HTR-8/SVneo (cell line): ENCODE measurements at regions not wholly inside any gene's neighbourhood (a gene's known extent, or its start where the extent isn't known, plus 50 kb on each side); places are given as distances from the start of the nearest gene placed in this dataset.

Source experiments
- DNase-seq: peaks from one replicate; pipeline ENCODE4 v3.0.0; 2011; ENCODE audit warnings: low spot score, mixed read lengths; ENCODE audit not compliant: insufficient read length
- FAIRE-seq: peaks from 2 replicates; lab custom pipeline; 2011; peaks lifted over from hg19 to GRCh38; lab: Jason Lieb, UNC

DNA sequence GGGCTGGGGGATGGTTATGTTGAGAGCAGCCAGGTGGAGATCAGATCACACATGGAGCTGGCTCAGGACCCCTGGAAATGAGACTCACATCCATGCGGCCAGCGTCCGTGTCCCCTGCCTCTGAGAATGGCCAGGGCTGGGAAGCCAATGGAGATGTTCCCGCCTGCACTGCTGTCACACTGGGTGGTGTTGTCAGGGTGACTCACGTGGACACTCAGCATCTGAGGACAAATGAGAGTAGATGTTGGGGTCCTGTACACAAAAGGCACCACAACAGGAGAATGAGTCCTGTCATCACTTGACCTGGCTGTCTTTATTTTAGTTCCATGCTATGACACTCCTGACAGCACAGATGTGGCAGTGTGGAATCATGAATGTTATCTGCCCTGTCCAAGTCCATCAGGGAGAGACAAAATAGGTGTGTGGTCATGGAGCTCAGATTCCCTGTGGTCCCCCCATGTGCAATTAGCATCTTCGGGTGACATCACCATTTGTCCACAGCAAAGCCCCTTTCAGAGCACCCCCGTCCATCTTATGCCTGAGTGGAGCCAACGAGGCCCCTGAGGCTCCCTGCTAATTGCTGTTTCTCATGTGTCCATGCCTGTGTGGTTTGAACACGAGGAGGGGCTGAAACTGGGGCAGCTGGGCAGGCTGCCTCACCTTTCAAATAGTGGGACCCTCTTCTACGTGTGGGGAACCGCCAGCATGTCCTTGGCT lies 393.5 kb downstream of the AACS start:
- DNase-seq (no peak), FAIRE-seq (no peak)

DNA sequence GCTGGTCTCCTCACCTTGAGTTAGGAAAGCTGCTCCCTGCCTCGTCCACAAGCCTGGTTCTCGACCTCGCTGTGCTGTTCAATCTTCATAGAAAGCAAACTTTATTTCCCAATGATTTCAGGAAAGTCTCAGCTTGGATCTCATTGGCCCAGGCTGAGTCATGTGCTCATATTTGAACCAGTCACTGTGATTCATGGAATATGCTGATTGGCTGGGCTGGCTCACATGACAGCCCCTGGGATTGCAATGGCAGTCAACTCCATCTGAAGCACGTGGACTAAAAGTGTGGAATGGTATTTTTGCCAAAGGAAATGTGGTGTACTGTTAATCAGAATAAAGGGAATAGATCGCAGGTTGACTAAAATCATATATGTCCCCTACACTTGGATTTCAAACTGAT lies 396.6 kb downstream of the AACS start:
- DNase-seq (no peak), FAIRE-seq (no peak)

GRCh38 chr12:125463386-125463785 lies 398.2 kb downstream of the AACS start:
- FAIRE-seq (no peak), DNase-seq (no peak)

GRCh38 chr12:125467363-125467762 lies 402.1 kb downstream of the AACS start:
- DNase-seq = no peak

DNA sequence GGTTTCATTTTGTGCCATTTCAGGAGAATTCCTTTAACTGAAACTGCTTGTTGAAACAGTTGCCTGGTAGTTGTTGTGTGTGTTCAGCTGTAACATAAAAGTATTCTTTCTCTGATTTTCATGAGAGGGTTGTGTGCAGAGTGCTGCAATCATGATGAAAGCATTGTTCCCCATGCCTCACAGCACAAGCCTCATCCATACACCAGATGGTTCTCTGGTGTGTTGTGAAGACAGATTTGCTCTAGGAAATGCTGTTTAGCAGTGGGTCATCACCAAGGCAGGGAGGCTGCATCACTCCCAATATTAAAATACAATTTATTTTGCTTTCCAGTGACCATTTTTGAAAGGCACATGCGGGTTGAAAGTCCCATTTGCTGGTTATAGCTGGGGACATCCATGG lies 404.4 kb downstream of the AACS start:
- DNase-seq = no peak
- FAIRE-seq = no peak

More at GRCh38 chr12:125467363-125467762, 402.1 kb downstream of the AACS start:
- FAIRE-seq = no peak

GRCh38 chr12:125470838-125471783 lies 405.9 kb downstream of the AACS start:
- DNase-seq (no peak), FAIRE-seq (no peak)

- no peak for FAIRE-seq
These were observed 408.3 kb downstream of the AACS start for GRCh38 chr12:125473501-125473900.

DNA sequence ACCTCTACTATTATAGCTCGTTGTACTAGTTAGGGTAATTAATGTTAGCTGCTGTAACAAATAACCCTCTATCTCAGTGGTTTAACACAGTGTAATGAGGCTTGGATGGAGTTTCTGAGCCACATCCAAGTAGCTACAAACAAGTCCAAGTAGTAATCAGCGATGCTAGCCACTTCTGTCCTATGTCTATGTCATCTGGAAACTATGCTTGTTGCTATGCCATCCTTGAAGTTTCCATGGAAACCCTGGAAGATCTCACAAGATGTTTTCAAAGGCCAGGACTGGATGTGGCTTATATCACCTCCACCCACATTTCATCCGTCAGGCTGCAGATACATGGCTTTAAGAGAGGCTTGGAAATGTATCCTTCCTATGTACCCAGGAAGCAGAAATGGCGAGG lies 422.1 kb downstream of the AACS start:
- DNase-seq (no peak), FAIRE-seq (no peak)

More at GRCh38 chr12:125473501-125473900, 408.3 kb downstream of the AACS start:
- DNase-seq = no peak

DNA sequence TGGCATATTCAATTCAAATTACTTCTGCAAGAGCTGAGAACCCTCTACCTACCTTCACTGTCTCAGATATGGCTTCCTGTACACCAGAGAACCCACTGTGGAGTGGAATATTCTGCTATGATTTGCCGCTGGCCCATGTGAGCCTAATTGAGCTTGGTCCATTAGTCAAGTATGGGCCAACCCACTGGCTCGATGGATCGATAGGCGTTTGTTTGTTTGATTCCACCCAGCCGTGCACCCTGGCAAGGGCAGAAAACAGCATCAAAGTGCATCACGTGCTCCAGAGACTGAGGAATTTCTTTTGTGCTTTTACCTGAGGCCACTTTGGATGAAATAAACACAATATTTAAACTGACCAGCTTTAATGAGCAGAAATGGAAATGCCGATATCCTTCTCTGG lies 426.3 kb downstream of the AACS start:
- FAIRE-seq (no peak), DNase-seq (no peak)

GRCh38 chr12:125492354-125493270 lies 427.4 kb downstream of the AACS start:
- FAIRE-seq (no peak), DNase-seq (no peak)

DNA sequence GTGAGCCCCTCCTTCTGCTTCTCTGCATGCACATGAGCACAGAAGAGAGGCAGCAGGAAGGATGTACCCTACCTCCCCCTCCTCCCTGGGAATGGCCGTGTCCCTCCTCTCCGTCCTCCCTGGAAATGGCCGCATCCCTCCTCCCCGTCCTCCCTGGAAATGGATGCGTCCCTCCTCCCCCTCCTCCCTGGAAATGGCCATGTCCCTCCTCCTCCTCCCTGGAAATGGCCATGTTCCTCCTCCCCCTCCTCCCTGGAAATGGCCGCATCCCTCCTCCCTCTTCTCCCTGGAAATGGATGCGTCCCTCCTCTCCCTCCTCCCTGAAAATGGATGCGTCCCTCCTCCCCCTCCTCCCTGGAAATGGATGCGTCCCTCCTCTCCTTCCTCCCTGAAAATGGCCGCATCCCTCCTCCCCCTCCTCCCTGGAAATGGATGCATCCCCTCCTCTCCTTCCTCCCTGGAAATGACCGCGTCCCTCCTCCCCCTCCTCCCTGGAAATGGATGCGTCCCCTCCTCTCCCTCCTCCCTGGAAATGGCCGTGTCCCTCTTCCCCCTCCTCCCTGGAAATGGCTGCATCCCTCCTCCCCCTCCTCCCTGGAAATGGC lies 428.6 kb downstream of the AACS start:
- DNase-seq (no peak), FAIRE-seq (no peak)

DNA sequence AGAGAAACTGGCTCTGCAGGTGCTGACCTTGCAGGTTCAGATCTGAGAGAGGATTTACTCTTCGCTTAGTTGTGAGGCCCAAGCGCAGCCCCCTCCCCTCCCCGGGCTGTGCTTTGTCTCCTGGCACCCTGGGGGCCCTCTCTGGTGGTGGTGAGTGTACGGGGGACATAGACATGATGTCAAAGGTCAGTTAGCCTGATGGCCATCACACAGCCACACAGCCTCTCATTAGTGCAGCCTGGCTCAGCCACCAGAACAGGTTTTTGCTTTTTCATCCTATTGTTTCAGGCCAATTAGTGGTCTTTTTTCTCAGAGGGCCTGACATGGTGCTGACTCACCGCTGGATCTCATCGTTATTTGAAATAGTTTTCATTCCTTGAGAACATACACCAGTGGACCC lies 437.9 kb downstream of the AACS start:
- no peak for DNase-seq

DNA sequence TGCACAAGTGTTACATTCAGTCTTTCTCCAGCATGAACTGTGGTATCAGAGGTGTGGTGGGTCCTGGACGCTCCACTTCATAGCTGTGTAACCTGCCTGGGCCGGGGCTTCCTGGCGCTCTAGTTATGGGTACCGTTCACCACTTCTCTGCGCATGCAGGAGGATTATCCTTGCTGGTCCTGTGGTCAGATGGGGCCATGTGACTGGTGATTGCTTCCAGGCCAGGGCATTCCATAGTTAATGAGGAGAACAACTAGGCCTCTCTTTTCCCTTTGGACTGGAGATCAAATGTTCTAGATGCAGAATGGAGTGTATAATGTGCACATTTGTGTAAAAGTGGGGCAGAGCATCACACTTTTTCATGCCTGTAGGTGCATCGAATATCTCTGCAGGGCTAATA lies 444.0 kb downstream of the AACS start:
- FAIRE-seq = no peak

More for the DNA sequence above, 437.9 kb downstream of the AACS start:
- no peak for FAIRE-seq

GRCh38 chr12:125512541-125513298 lies 447.5 kb downstream of the AACS start:
- FAIRE-seq (no peak), DNase-seq (no peak)

More for the DNA sequence above, 444.0 kb downstream of the AACS start:
- DNase-seq = no peak

- peak; percentile 31 for FAIRE-seq
These were observed 450.7 kb downstream of the AACS start for GRCh38 chr12:125515887-125516286.

GRCh38 chr12:125518074-125518473 lies 452.8 kb downstream of the AACS start:
- FAIRE-seq = no peak
- DNase-seq = no peak

More at GRCh38 chr12:125515887-125516286, 450.7 kb downstream of the AACS start:
- no peak for DNase-seq

DNA sequence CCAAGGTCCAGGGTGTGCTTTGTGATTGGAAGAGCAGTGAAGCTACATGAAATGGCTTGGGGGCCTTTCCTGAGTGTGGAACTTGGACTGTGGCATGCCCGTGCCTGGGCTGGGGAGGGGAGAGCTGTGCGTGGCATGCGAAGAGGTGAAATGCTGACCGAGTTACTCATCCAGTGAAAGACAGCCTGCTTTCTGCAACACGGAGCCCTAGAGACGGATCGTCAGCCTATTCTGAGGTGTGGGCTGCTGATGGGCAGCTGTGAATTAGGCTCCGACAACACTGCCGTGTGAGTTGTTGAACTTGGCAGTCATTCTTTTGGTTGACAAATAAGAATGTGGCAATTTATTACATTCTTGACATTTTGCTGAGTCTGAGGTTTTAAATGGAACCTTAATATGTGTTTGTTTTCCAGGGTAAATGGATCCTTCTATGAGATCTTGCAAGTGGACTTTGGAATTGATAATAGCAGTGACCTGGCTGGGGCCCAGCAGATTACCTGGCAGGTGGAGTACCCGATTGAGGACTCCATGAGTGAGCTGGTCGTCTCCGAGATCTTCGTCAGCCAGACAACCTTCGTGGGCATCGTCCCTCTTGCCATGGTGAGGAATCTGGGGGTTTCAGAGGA lies 453.9 kb downstream of the AACS start:
- no peak for DNase-seq
- FAIRE-seq = no peak

DNA sequence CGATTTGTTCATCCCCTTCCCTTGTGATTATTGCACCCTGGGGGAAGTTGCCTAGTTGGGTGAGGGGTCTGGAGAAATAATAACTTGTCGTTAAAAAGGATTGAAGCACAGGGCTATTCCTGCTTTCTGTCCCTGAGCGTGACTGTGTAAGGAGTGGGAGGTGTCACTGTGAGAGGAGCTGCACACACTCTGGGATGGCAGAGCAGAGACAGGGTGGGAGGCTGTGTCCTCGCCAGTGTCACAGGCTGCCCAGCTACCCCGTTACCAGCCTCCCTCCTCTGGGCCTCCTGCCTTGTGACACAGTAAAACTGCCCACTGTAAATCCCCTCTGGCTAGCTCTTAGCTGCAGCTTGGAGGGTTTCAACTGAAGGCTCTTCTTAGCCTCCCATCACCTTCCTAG lies 460.6 kb downstream of the AACS start:
- DNase-seq (no peak), FAIRE-seq (no peak)

GRCh38 chr12:125528281-125528680 lies 463.0 kb downstream of the AACS start:
- DNase-seq (no peak), FAIRE-seq (no peak)
